ENCODE measurements at regions not wholly inside any gene's neighbourhood (a gene's known extent, or its start where the extent isn't known, plus 50 kb on each side); places are given as distances from the start of the nearest gene placed in this dataset.

DNA sequence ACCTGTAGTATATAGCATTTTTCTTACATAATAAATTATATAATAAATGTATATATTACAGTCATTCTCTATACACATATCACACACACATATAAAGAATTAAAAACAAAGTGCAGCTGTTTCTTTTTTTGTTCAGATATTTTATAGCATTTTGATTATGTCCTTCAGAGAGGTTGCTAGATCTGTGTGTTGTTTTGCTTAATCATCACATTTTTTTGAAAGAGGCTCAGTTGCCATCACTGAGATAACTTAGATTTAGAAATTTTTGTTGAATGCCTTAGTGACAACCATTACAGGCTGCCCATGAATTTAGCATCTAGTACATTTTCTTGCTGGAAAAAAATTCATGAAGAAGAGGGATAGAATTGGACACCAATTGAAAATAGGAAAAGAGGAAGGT lies 545.2 kb upstream of the PCDH9 start:
- ATAC-seq (no peak), DNase-seq (ENCODE audit: low read depth in 1 of 2, low spot score in 1 of 2) (no peak), FAIRE-seq (no peak)
- TF ChIP-seq NR3C1 (IDR thresholded peaks at IDR 0.05) (no peak), MAFK (IDR thresholded peaks at IDR 0.05; ENCODE audit: partially characterized antibody) (peak; percentile 64)
- ChIA-PET CTCF (no interaction called here), POLR2A (no interaction called here)
- Histone ChIP-seq H3K4me3 (no peak overlapping the region), H3K9me3 (no peaks in the 10 kb centered on the region), H3K4me2 (no peak overlapping the region), H3K4me1 (no peaks in the 10 kb centered on the region), H3K27ac (no peak overlapping the region)

GRCh38 chr13:67772807-67773453 lies 542.8 kb upstream of the PCDH9 start:
- WGBS (ENCODE audit: missing lambda C conversion rate), result 40% methylated on average over 1 of the region's 37 CpGs
- DNase-seq (ENCODE audit: low read depth in 1 of 2, low spot score in 1 of 2), result no peak
- POLR2A ChIA-PET, result no interaction called here
- FAIRE-seq, result no peak
- no peak overlapping the region for H3K27ac ChIP-seq
- no peaks in the 10 kb centered on the region for H3K4me1 ChIP-seq
- no peak overlapping the region for H3K4me2 ChIP-seq
- CTCF ChIA-PET, result no interaction called here
- no peaks in the 10 kb centered on the region for H3K9me3 ChIP-seq
- no peak for TF ChIP-seq PBX3 (IDR thresholded peaks at IDR 0.05)
- TF ChIP-seq CHD4 (IDR thresholded peaks at IDR 0.05; ENCODE audit: borderline replicate concordance), result no peak
- no peak for TF ChIP-seq BHLHE40 (IDR thresholded peaks at IDR 0.05; ENCODE audit: low read depth, low read length)
- TF ChIP-seq, protein P1, sequence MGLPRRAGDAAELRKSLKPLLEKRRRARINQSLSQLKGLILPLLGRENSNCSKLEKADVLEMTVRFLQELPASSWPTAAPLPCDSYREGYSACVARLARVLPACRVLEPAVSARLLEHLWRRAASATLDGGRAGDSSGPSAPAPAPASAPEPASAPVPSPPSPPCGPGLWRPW (IDR thresholded peaks at IDR 0.05), result no peak
- TF ChIP-seq, protein P2, sequence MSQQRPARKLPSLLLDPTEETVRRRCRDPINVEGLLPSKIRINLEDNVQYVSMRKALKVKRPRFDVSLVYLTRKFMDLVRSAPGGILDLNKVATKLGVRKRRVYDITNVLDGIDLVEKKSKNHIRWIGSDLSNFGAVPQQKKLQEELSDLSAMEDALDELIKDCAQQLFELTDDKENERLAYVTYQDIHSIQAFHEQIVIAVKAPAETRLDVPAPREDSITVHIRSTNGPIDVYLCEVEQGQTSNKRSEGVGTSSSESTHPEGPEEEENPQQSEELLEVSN (IDR thresholded peaks at IDR 0.05; ENCODE audit: borderline replicate concordance, low read depth), result no peak
- no peak for TF ChIP-seq BCL3 (IDR thresholded peaks at IDR 0.05)
- no peak for TF ChIP-seq MYC (IDR thresholded peaks at IDR 0.05; ENCODE audit: borderline replicate concordance, low read length)
- no peak for TF ChIP-seq POLR2A (IDR thresholded peaks at IDR 0.05; ENCODE audit: low read length)
- TF ChIP-seq, protein P3, sequence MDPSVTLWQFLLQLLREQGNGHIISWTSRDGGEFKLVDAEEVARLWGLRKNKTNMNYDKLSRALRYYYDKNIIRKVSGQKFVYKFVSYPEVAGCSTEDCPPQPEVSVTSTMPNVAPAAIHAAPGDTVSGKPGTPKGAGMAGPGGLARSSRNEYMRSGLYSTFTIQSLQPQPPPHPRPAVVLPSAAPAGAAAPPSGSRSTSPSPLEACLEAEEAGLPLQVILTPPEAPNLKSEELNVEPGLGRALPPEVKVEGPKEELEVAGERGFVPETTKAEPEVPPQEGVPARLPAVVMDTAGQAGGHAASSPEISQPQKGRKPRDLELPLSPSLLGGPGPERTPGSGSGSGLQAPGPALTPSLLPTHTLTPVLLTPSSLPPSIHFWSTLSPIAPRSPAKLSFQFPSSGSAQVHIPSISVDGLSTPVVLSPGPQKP (IDR thresholded peaks at IDR 0.05; ENCODE audit: low read depth, low read length), result no peak
- TF ChIP-seq RARB (CRISPR knock-in tag; IDR thresholded peaks at IDR 0.05), result no peak
- no peak overlapping the region for H3K4me3 ChIP-seq
- ATAC-seq, result no peak

DNA sequence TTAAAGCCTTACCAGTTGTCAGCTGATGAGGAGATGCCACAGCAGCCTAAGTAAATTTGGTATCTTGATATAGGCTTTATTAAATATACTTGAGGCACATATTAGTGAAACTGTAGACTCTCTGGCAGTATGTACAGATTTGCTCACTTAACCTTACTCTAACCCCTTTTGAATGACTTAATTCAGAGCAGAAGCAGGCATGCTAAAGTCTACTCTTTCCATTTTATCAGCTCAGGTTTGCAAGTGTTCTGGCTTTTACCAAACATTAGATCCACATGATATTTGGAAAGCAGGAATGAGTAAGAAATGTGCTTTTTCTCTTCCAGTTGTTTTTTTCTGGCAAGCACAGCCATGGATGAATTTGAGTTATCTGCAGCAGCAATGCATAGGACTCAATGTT lies 541.0 kb upstream of the PCDH9 start:
- no peak for TF ChIP-seq EP300 (IDR thresholded peaks at IDR 0.05)
- TF ChIP-seq, protein P4, sequence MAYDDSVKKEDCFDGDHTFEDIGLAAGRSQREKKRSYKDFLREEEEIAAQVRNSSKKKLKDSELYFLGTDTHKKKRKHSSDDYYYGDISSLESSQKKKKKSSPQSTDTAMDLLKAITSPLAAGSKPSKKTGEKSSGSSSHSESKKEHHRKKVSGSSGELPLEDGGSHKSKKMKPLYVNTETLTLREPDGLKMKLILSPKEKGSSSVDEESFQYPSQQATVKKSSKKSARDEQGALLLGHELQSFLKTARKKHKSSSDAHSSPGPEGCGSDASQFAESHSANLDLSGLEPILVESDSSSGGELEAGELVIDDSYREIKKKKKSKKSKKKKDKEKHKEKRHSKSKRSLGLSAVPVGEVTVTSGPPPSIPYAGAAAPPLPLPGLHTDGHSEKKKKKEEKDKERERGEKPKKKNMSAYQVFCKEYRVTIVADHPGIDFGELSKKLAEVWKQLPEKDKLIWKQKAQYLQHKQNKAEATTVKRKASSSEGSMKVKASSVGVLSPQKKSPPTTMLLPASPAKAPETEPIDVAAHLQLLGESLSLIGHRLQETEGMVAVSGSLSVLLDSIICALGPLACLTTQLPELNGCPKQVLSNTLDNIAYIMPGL (CRISPR knock-in tag; IDR thresholded peaks at IDR 0.05; ENCODE audit: borderline replicate concordance), result no peak
- no peak for TF ChIP-seq ZC3H11A (IDR thresholded peaks at IDR 0.05)
- Histone ChIP-seq H3K4me2 (no peak overlapping the region), H3K4me1 (no peaks in the 10 kb centered on the region), H3K4me3 (no peak overlapping the region), H3K27ac (no peak overlapping the region), H3K9me3 (no peaks in the 10 kb centered on the region)
- DNase-seq (ENCODE audit: low read depth in 1 of 2, low spot score in 1 of 2) (no peak), FAIRE-seq (no peak), ATAC-seq (no peak)
- ChIA-PET CTCF (interaction anchor here (1.5 kb wide), 1 partner anchor 18 kb away, joined by 3 read pairs; no protein-coding TSS in a partner anchor), POLR2A (no interaction called here)
